GM12878 (cell line): ENCODE measurements at regions not wholly inside any gene's neighbourhood (a gene's known extent, or its start where the extent isn't known, plus 50 kb on each side); places are given as distances from the start of the nearest gene placed in this dataset.
"Not testable (repeated sequence)": the region's sequence is repeated elsewhere in the genome, so short reads cannot be mapped to it uniquely, and the experiment has no call there.

ENCODE experiments used
- ATAC-seq: fragments of 200-7000 bp; cut with Tn5 transposase; 3 replicates; pipeline ENCODE4 v1.9.1; 2020; ENCODE audit warnings: mild to moderate bottlenecking, moderate library complexity
- BruUV-seq: library from RNA; stranded (reverse); fragments of 400-500 nt; replicated peaks from 2 replicates; lab custom pipeline; 2021; lab: Mats Ljungman, UMichigan
- CTCF ChIA-PET: fragments of 300-600 bp; sonication (Branson Sonifier 250); formaldehyde crosslinking; extraction: SDS; loops from one replicate; lab custom pipeline; 2021; ENCODE audit warnings: inconsistent platforms; lab: Yijun Ruan, JAX
- POLR2A ChIA-PET: fragments of 350-600 bp; formaldehyde crosslinking; extraction: SDS; loops from one replicate; lab custom pipeline; 2021; ENCODE audit warnings: inconsistent platforms; lab: Charles Lee
- RAD21 ChIA-PET: fragments of 300-600 bp; sonication (Branson Sonifier 250); formaldehyde crosslinking; loops from one replicate; lab custom pipeline; 2023; ENCODE audit warnings: antibody characterized with exemption; ENCODE audit not compliant: unreplicated experiment; lab: Charles Lee
- SMC1A ChIA-PET: fragments of 300-600 bp; sonication (Branson Sonifier 250); formaldehyde crosslinking; loops from one replicate; lab custom pipeline; 2023; ENCODE audit not compliant: unreplicated experiment, uncharacterized antibody; lab: Charles Lee
- DNase-seq: peaks from one replicate; pipeline ENCODE4 v3.0.0-alpha.2; 2011; ENCODE audit warnings: low read depth, low spot score
- FAIRE-seq: peaks from 3 replicates; lab custom pipeline; 2011; peaks lifted over from hg19 to GRCh38; lab: Jason Lieb, UNC
- H2AFZ ChIP-seq: 2 replicates; pipeline ENCODE4 v1.6.0; 2011; ENCODE audit warnings: low read depth, low read length, control low read depth; ENCODE audit not compliant: control insufficient read depth
- H3K27ac ChIP-seq: 2 replicates; pipeline ENCODE4 v1.5.1; 2011; ENCODE audit warnings: control low read depth; ENCODE audit not compliant: control insufficient read depth, insufficient read depth
- H3K27me3 ChIP-seq, 2 experiments: replicated peaks in 1 of 2; 2 replicates each; pipeline versions ENCODE4 v1.6.0 to v1.6.1; 2011; ENCODE audit warnings: low read length in 1 of 2; ENCODE audit not compliant: control insufficient read depth in 2 of 2, insufficient read depth in 2 of 2
- H3K36me3 ChIP-seq, 2 experiments: 2 replicates each; pipeline ENCODE4 v1.5.1; 2011; ENCODE audit warnings: low read length in 1 of 2; ENCODE audit not compliant: control insufficient read depth in 2 of 2, insufficient read depth in 2 of 2
- H3K4me1 ChIP-seq: 2 replicates; pipeline ENCODE4 v1.6.1; 2011; ENCODE audit warnings: mild to moderate bottlenecking, low read length, moderate library complexity, mixed read lengths; ENCODE audit not compliant: control insufficient read depth, insufficient read depth
- H3K4me2 ChIP-seq: 2 replicates; pipeline ENCODE4 v1.6.0; 2011; ENCODE audit warnings: control low read depth; ENCODE audit not compliant: control insufficient read depth, insufficient read depth
- H3K4me3 ChIP-seq: fragments of 200-600 bp; sonication (generic); 2 replicates; pipeline ENCODE4 v1.5.1; 2016
- H3K79me2 ChIP-seq: 2 replicates; pipeline ENCODE4 v1.6.0; 2011; ENCODE audit warnings: low read length; ENCODE audit not compliant: control insufficient read depth, insufficient read depth
- H3K9ac ChIP-seq: 2 replicates; pipeline ENCODE4 v1.8.0; 2011; ENCODE audit warnings: low read length, control low read depth, mixed read lengths; ENCODE audit not compliant: control insufficient read depth, insufficient read depth
- H3K9me3 ChIP-seq: replicated peaks from 3 replicates; pipeline ENCODE4 v1.5.1; 2011; ENCODE audit warnings: mild to moderate bottlenecking, low read length; ENCODE audit not compliant: control insufficient read depth, insufficient read depth
- H4K20me1 ChIP-seq: 2 replicates; pipeline ENCODE4 v1.6.0; 2011; ENCODE audit not compliant: control insufficient read depth, insufficient read depth
- RUNX3 ChIP-seq: IDR thresholded peaks from 2 replicates; pipeline ENCODE4 v1.6.1; 2012; ENCODE audit warnings: low read length, inconsistent platforms
- STAT3 ChIP-seq: IDR thresholded peaks from 2 replicates; pipeline ENCODE4 v1.6.1; 2011; ENCODE audit warnings: low read depth, low read length, improper control_type of control experiment
- YBX1 ChIP-seq: fragments of 450-650 bp; IDR thresholded peaks from 2 replicates; pipeline ENCODE4 v1.6.1; 2016; ENCODE audit warnings: antibody characterized with exemption
- WGBS: methylation state at CpG from one replicate; pipeline ENCODE4 v1.1.6; 2016; ENCODE audit warnings: low lambda C conversion rate; ENCODE audit not compliant: insufficient replicate concordance, insufficient coverage; ENCODE audit errors: missing lambda C conversion rate; 5-methylcytosine and 5-hydroxymethylcytosine counted together
- in situ Hi-C: fragments of 300-500 bp; cut with MboI; formaldehyde crosslinking; loops from 9 replicates; pipeline ENCODE4 v1.14.3; 2018; ENCODE audit warnings: mixed read lengths
- intact Hi-C: fragments of 100-400 bp; cut with micrococcal nuclease; formaldehyde crosslinking; loops from one replicate; pipeline ENCODE4 v1.14.2; 2022; ENCODE audit not compliant: unreplicated experiment
- TF ChIP-seq, protein P1 (sequence below): fragments of 450-650 bp; formaldehyde crosslinking; IDR thresholded peaks from 2 replicates; pipeline ENCODE4 v1.4.0; 2020; ENCODE audit warnings: mild to moderate bottlenecking, moderate library complexity

DNA sequence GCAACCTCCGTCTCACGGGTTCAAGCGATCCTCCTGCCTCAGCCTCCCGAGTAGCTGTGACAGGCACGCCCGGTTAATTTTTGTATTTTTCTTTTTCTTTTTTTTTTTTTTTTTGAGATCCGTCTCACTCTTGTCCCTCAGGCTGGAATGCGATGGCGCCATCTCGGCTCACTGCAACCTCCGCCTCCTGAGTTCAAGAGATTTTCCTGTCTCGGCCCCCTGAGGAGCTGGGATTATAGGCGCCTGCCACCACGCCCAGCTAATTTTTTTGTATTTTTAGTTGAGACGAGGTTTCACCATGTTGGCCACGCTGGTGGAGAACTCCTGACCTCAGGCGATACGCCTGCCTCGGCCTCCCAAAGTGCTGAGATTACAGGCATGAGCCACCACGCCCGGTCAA, 63.0 kb upstream of the HAPSTR1 start:
- H2AFZ ChIP-seq, H3K27me3 ChIP-seq, H3K27ac ChIP-seq, H3K4me2 ChIP-seq, POLR2A ChIA-PET, H4K20me1 ChIP-seq, in situ Hi-C loops, intact Hi-C loops, H3K36me3 ChIP-seq, BruUV-seq, RAD21 ChIA-PET, SMC1A ChIA-PET, H3K4me1 ChIP-seq, ATAC-seq, H3K9ac ChIP-seq, FAIRE-seq, H3K79me2 ChIP-seq, DNase-seq, H3K9me3 ChIP-seq, H3K4me3 ChIP-seq: not testable (repeated sequence)
- CTCF ChIA-PET = interaction anchor here (0.9 to 1.4 kb wide), 2 partner anchors 18 to 19 kb away, joined by 4 to 6 read pairs; no protein-coding TSS in a partner anchor
- WGBS = 71% methylated on average over 18 of the region's 21 CpGs

DNA sequence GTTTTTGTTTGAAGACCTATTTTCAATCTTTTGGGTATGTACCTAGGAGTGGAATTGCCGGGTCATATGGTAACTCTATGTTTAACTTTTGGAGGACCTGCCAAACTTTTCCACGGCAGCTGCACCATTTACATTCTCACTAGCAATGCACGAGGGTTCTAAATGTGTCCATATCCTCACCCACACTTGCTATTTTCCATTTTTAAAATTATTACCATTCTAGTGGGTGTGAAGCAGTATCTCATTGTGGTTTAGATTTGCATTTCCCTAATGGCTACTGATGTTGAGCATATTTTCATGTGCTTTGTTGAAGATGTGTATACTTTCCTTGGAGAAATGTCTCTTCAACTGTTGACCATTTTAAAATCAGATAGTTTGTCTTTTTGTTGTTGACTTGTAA, 60.3 kb upstream of the HAPSTR1 start:
- Histone ChIP-seq H3K79me2 (no peaks in the 10 kb centered on the region), H4K20me1 (no peaks in the 10 kb centered on the region), H2AFZ (no peak overlapping the region), H3K27me3 (no peaks in the 10 kb centered on the region), H3K4me2 (no peak overlapping the region), H3K9me3 (no peaks in the 10 kb centered on the region; the same call in 2 of the 3 replicates), H3K4me3 (no peak overlapping the region), H3K4me1 (no peaks in the 10 kb centered on the region), H3K36me3 (no peaks in the 10 kb centered on the region), H3K27ac (no peak overlapping the region), H3K9ac (no peak overlapping the region)
- no peak for DNase-seq
- no peak for ATAC-seq
- FAIRE-seq = no peak
- RAD21 ChIA-PET = no interaction called here
- intact Hi-C loops (no loop called here), in situ Hi-C loops (no loop called here)
- POLR2A ChIA-PET = no interaction called here
- BruUV-seq = no TSS peak
- WGBS = 14% methylated on average over 3 of the region's 3 CpGs
- TF ChIP-seq YBX1 (no peak), RUNX3 (peak; percentile 32; the same call in 1 of the 2 replicates), STAT3 (no peak)
- TF ChIP-seq, protein P1, sequence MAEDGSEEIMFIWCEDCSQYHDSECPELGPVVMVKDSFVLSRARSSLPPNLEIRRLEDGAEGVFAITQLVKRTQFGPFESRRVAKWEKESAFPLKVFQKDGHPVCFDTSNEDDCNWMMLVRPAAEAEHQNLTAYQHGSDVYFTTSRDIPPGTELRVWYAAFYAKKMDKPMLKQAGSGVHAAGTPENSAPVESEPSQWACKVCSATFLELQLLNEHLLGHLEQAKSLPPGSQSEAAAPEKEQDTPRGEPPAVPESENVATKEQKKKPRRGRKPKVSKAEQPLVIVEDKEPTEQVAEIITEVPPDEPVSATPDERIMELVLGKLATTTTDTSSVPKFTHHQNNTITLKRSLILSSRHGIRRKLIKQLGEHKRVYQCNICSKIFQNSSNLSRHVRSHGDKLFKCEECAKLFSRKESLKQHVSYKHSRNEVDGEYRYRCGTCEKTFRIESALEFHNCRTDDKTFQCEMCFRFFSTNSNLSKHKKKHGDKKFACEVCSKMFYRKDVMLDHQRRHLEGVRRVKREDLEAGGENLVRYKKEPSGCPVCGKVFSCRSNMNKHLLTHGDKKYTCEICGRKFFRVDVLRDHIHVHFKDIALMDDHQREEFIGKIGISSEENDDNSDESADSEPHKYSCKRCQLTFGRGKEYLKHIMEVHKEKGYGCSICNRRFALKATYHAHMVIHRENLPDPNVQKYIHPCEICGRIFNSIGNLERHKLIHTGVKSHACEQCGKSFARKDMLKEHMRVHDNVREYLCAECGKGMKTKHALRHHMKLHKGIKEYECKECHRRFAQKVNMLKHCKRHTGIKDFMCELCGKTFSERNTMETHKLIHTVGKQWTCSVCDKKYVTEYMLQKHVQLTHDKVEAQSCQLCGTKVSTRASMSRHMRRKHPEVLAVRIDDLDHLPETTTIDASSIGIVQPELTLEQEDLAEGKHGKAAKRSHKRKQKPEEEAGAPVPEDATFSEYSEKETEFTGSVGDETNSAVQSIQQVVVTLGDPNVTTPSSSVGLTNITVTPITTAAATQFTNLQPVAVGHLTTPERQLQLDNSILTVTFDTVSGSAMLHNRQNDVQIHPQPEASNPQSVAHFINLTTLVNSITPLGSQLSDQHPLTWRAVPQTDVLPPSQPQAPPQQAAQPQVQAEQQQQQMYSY (CRISPR knock-in tag) = no peak
- CTCF ChIA-PET = interaction anchor here (0.6 kb wide), 1 partner anchor 22 kb away, joined by 3 read pairs; no protein-coding TSS in a partner anchor
- SMC1A ChIA-PET = no interaction called here
